NB4 (cell line): ENCODE measurements at regions not wholly inside any gene's neighbourhood (a gene's known extent, or its start where the extent isn't known, plus 50 kb on each side); places are given as distances from the start of the nearest gene placed in this dataset.

Source experiments
- DNase-seq: peaks from one replicate; pipeline ENCODE4 v3.0.0; 2010; ENCODE audit warnings: low read depth
- H3K4me3 ChIP-seq: one replicate; pipeline ENCODE4 v1.5.1; 2011; ENCODE audit warnings: mild to moderate bottlenecking, low read depth, low read length, moderate library complexity
- CTCF ChIP-seq: IDR thresholded peaks from one replicate; pipeline ENCODE4 v1.5.1; 2012; ENCODE audit warnings: low read depth, low read length
- MAX ChIP-seq: IDR thresholded peaks from 2 replicates; pipeline ENCODE4 v1.6.1; 2011; ENCODE audit warnings: low read depth, low read length
- MYC ChIP-seq: IDR thresholded peaks from 2 replicates; pipeline ENCODE4 v1.6.1; 2011; ENCODE audit warnings: low read depth, low read length
- POLR2A ChIP-seq: IDR thresholded peaks from 2 replicates; pipeline ENCODE4 v1.6.1; 2011; ENCODE audit warnings: mild to moderate bottlenecking; ENCODE audit not compliant: insufficient read length; ENCODE audit errors: extremely low read depth

DNA sequence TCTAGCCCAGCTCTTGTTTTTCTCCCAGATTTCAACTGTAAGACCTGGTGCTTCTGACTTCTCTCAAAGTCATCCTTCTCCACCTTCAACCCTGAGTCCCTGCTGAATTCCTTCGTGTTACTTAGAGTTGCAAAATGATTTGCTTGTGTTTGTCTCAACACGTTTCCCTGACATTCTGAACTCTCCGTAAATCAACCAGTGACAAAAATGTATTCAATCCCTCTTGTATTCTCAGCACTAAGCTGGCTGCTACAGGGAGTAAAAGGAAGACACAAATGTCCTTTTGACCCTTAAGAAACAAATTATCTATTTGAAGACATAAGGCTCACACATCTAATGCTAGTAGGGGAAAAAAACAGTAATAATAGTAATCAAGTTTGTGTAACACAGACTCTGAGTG lies 514.0 kb upstream of the TMPO start:
- H3K4me3 ChIP-seq: no peak overlapping the region
- DNase-seq: no peak
- no peak for TF ChIP-seq POLR2A
- TF ChIP-seq MYC: no peak
- TF ChIP-seq MAX: no peak
- no peak for TF ChIP-seq CTCF

- H3K4me3 ChIP-seq: no peak overlapping the region
- TF ChIP-seq CTCF: peak; percentile 71
- no peak for TF ChIP-seq POLR2A
- peak; percentile 72 for DNase-seq
Measured at GRCh38 chr12:98002887-98003493, 512.4 kb upstream of the TMPO start.

DNA sequence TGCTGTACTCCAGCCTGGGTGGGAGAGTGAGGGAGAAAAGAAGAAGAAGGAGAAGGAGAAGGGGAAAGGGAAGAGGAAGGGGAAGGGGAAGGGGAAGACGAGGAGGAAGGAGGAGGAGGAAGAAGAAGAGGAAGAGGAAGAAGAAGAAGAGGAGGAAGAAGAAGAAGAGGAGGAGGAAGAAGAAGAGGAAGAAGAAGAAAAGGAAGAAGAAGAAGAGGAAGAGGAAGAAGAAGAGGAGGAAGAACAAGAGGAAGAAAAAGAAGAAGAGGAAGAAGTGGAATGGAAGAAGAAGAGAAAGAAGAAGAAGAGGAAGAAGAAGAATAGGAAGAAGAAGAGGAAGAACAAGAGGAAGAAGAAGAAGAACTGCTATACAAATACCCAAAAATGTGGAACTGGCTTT lies 507.4 kb upstream of the TMPO start:
- no peak overlapping the region for H3K4me3 ChIP-seq
- DNase-seq: no peak
- no peak for TF ChIP-seq POLR2A
- TF ChIP-seq CTCF: no peak
- no peak for TF ChIP-seq MAX
- TF ChIP-seq MYC: no peak

- DNase-seq: no peak
- TF ChIP-seq MAX (no peak), CTCF (no peak), MYC (no peak), POLR2A (no peak)
- no peak overlapping the region for H3K4me3 ChIP-seq
Measured at GRCh38 chr12:98013560-98013959, 501.8 kb upstream of the TMPO start.

- no peak for DNase-seq
- H3K4me3 ChIP-seq: no peak overlapping the region
- TF ChIP-seq POLR2A (no peak), MYC (no peak), CTCF (no peak), MAX (no peak)
Measured at GRCh38 chr12:98018836-98019235, 496.6 kb upstream of the TMPO start.

DNA sequence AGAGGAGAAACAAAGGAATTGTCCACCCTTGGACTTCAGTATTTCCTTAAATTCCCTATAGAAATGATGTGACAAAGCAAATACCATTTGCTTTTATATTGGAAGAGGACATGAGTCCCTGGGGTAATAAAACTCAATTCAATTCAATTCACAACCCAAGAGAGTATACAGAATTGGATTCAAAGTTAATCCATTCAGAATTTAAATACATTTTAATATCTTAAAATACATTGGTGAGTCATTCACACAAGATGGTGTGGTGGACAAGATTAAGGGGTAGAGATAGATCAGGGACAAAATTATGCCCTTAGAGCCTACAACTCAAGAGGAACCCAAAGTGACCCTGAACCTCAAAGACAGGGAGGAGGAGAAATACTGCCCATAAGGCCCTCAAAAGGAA lies 495.0 kb upstream of the TMPO start:
- no peak for DNase-seq
- H3K4me3 ChIP-seq: no peak overlapping the region
- TF ChIP-seq MYC (no peak), CTCF (no peak), MAX (no peak), POLR2A (no peak)
